GM21576 (cell line): ENCODE measurements at regions not wholly inside any gene's neighbourhood (a gene's known extent, or its start where the extent isn't known, plus 50 kb on each side); places are given as distances from the start of the nearest gene placed in this dataset.

Experiments
- ATAC-seq: cut with Tn5 transposase; IDR thresholded peaks from one replicate; pipeline ENCODE4 v1.9.1; 2021; ENCODE audit warnings: mild to moderate bottlenecking, moderate library complexity; ENCODE audit not compliant: unreplicated experiment

- no peak for ATAC-seq
Measured at GRCh38 chr22:49156662-49157285, 670.9 kb downstream of the BRD1 start.

DNA sequence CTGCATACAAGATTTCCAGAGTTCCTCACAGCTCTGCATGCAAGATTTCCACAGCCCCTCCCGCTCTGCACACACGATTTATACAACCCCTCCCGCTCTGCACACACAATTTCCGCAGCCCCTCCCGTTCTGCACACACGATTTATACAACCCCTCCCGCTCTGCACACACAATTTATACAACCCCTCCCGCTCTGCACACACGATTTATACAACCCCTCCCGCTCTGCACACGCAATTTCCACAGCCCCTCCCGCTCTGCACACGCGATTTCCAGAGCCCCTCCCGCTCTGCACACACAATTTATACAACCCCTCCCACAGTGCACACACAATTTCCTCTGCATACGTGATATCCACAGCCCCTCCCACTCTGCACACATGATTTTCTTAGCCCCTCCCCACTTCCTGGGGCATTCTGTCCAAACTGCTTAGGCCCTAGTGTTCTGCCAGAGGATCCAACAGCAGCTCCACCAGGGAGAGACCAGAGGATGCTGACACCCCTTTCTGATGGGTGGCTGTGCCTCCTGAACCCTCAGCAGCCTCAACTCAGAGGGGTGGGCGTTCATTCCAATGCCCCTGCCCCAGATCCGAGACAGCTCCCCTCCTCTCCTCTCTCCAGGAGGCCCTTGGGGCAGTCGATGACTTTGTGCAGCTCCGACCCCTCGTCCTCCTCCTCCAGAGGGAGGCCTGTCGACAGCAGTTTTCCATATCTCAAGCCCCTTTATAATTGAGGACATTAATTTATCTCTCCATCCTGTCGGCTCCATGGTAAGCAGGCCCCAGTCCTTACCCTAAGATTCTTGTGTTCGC, 671.7 kb downstream of the BRD1 start:
- ATAC-seq: no peak

DNA sequence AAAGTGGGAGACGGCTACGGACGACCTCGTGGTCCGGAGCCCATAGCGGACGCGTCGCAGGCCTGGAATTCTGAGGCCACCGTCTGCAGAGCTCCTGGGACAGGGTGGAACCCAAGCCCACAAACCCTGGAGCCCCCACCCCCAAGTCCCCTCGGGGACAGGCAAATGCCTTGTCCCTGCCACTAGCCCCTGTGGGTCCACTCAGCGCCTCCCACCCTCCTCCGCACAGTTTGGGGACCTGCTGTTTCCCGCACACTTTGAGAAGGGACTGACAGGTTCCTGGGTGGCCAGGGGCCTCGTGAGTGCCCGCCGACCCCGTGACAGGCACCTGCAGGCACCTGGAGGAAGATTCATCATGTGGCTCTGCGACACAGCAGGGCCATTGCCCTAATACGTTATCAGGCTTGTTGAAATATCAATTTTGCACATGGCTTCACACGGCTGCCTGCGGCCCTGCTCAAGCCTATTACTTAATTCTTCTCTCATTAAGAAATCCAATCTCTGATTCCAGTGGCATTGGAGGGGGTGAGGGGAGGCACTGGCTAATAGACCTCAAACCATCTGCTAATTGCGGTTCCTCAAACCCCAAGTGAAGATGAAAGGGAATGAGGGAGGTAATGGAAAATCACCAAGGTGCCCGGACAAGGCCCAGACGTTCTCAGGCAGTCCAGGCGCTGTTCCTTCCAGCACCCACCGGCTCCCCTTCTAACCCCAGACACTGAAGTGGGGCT, 672.5 kb downstream of the BRD1 start:
- no peak for ATAC-seq

- ATAC-seq: no peak
Measured at GRCh38 chr22:49154433-49154832, 673.2 kb downstream of the BRD1 start.

DNA sequence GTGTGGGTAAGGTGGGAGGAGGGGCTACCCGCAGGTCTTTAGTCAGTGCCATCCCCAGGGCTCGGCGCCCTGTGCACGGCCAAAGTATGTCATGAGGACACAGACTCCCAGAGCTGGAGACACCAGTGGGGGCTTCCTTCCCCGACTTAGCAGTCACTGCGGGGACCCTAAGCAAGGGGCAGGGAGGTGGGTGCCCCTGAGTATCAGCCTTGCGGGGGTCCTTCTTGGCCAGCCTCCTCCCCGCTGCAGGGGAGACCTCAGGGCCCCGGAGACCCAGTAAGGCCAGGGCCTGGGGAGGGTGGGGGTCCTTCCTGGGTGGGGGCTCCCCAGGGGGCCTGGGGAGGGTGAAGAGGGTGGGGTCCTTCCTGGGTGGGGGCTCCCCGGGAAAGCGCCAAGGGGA, 673.8 kb downstream of the BRD1 start:
- ATAC-seq: no peak

GRCh38 chr22:49152939-49153770, 674.5 kb downstream of the BRD1 start:
- ATAC-seq: no peak

GRCh38 chr22:49152127-49152938, 675.3 kb downstream of the BRD1 start:
- no peak for ATAC-seq

DNA sequence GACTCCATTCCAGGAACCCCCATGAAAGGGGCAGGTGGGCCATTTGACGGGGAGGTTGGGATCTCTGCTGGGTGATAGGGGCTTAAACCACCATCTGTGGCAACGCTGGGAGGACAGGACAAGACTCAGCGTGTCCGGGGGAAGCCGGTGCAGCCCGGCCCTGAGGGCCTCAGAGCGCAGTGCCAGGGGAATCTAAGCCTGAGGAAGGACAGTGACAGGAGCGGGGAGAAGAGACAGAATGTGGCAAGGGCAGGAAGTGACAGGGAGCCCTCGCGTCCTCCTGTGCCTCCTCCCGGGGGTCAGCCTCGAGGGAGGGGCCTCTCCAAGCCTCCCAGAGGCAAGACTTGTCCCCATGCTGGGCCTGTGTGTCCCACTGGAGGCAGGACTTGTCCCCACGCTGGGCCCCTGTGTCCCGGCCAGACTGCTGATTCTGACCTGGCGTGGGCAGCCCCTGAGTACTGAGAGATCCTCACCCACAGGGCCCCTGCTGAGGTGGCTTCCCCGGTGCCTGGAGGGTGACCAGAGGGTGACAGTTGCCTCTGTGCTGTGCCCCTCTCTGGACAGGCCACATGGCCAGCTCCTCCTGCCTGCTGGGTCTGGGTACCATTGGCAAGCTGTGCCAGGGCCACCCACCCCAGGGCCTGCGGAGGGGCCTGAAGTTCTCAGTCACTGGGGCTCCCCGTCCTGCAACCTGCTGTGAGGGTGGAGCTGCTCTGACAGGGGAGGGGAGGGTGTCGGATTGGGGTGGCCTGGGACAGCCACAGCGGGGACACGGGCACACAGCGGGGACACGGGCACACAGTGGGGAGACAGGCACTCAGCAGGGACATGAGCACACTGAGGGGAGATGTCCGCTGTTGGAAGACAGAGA, 676.2 kb downstream of the BRD1 start:
- no peak for ATAC-seq

DNA sequence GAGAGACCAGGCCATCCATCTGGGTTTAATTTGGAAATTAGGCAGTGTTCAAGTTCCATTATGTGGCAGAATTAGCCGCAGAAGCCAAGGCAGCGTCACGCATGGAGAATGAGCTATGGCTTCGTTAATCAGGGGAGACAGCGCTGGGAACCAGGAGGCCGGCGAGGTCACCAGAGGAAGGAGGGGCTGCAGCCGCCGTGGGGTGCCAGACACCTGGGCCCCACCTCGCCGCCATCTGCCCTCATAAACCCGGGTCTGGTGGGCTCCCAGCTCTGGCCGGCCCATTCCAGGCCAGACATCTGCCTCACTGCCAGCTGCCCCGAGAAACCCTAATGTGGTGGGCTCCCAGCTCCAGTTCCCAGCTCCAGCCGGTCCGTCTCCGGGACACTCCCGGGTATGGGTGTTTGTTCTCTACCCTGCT, 676.9 kb downstream of the BRD1 start:
- no peak for ATAC-seq

DNA sequence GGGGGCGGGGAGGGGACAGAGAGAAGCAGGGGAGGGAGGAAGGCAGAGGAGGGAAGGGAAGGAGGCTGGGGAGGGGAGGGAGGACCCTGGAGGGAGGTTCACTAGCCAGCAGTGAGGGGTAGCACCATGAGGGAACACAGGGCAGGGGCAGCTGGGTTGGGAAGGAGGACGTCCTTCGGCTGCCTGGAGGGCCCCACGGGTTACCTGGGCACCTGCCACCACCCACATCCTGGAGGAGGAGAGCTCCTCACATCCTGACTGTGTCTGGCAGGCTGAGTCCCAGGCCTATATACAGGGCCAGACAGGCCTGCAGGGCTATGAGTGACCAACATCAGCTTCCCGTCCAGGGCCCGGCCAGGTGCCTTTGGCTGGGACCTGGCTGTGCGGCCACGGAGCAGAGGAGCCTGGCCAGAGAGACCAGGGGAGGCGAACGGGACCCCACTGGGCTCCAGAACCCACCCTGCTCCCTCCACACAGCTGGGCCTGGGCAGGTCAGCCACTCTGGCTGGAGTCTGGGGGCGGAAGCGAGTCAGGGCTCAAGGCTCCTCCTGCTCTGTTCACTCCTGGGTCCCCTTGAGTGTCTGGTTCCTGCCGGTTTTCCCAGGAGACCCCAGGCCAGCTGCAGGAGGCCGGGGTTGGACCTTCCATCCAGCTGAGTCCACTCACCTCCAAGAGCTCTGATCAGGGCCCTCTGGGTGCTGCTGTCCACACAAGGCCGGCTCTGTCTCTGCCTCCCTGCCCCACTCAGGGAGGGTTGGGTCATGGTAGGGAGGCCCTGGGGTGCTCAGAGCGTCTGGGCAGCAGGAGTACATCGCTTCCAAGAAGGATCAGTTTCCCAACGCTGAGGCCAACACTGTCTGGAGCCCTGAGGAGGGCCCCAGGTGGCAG, 677.7 kb downstream of the BRD1 start:
- ATAC-seq: no peak

GRCh38 chr22:49148895-49149418, 678.7 kb downstream of the BRD1 start:
- no peak for ATAC-seq

- no peak for ATAC-seq
Measured at GRCh38 chr22:49147617-49148175, 680.0 kb downstream of the BRD1 start.

GRCh38 chr22:49147171-49147570, 680.5 kb downstream of the BRD1 start:
- ATAC-seq: no peak

DNA sequence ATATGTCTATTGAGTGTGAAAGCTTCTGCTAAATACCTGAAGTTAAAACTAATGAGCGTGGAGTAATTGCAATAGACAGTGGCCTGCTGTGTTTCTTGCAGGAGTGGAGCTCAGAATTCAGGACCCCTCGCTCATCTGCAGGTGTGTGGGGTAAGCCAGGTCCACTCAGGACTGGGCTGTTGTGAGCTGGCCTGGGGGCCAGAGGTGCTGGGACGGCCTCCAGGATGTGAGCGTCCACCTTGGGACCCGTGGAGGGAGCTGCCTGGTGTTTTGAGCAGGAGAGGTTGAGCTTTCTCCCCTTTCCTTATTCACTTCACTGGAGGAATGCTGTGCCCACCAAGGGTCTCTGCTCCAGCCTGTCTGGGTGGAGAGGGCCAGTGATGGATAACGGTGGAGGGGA, 681.2 kb downstream of the BRD1 start:
- ATAC-seq: no peak

- no peak for ATAC-seq
Measured at GRCh38 chr22:49143812-49144211, 683.9 kb downstream of the BRD1 start.

- ATAC-seq: no peak
Measured at GRCh38 chr22:49142891-49143290, 684.8 kb downstream of the BRD1 start.

- no peak for ATAC-seq
Measured at GRCh38 chr22:49142296-49142695, 685.4 kb downstream of the BRD1 start.

DNA sequence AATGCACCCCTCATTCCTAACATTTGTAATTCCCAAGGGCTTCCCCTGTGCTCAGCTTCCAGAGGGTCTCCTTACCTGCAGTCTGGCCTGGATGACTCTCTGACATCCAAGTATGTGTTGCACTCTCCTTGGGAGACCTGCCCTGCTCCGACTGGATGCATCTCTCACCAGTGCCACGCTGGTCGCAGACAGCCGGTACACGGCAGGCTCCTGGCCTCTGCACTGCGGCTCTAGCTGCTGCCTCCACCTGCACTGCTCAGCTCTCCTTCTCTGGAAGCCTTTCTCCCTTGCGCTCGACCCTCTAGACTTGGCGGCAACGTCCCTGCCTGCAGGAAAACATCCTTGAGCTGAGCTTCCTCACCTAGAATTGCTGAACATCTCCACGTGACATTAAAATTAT, 685.9 kb downstream of the BRD1 start:
- no peak for ATAC-seq
